Left forelimb (tissue), 1 donor: ENCODE measurements at regions not wholly inside any gene's neighbourhood (a gene's known extent, or its start where the extent isn't known, plus 50 kb on each side); places are given as distances from the start of the nearest gene placed in this dataset.
"Not testable (repeated sequence)": the region's sequence is repeated elsewhere in the genome, so short reads cannot be mapped to it uniquely, and the experiment has no call there.

Experiments used
- DNase-seq: peaks from one replicate; pipeline ENCODE4 v3.0.0-alpha.2; 2018; ENCODE audit warnings: low spot score

GRCh38 chr12:127964717-127965116, 302.3 kb upstream of the TMEM132C start:
- no peak for DNase-seq

- DNase-seq, result no peak
Observed at GRCh38 chr12:127966331-127966730, 300.6 kb upstream of the TMEM132C start.

GRCh38 chr12:127970491-127970890, 296.5 kb upstream of the TMEM132C start:
- DNase-seq, result no peak

GRCh38 chr12:127980585-127980984, 286.4 kb upstream of the TMEM132C start:
- DNase-seq, result no peak

GRCh38 chr12:127981875-127982274, 285.1 kb upstream of the TMEM132C start:
- no peak for DNase-seq

GRCh38 chr12:127983213-127983791, 283.7 kb upstream of the TMEM132C start:
- DNase-seq, result not testable (repeated sequence)

- DNase-seq, result no peak
Observed at GRCh38 chr12:127984386-127985055, 282.4 kb upstream of the TMEM132C start.

GRCh38 chr12:127987199-127987901, 279.6 kb upstream of the TMEM132C start:
- no peak for DNase-seq

GRCh38 chr12:127991485-127991884, 275.5 kb upstream of the TMEM132C start:
- no peak for DNase-seq

GRCh38 chr12:127998988-127999387, 268.0 kb upstream of the TMEM132C start:
- DNase-seq, result no peak

- no peak for DNase-seq
Observed at GRCh38 chr12:128004383-128004938, 262.5 kb upstream of the TMEM132C start.

GRCh38 chr12:128007250-128007649, 259.7 kb upstream of the TMEM132C start:
- DNase-seq, result no peak

- no peak for DNase-seq
Observed at GRCh38 chr12:128008341-128008740, 258.6 kb upstream of the TMEM132C start.

- DNase-seq, result no peak
Observed at GRCh38 chr12:128009108-128009507, 257.9 kb upstream of the TMEM132C start.

- DNase-seq, result no peak
Observed at GRCh38 chr12:128012110-128012509, 254.9 kb upstream of the TMEM132C start.

GRCh38 chr12:128015276-128015675, 251.7 kb upstream of the TMEM132C start:
- DNase-seq, result no peak

- DNase-seq, result no peak
Observed at GRCh38 chr12:128018067-128018466, 248.9 kb upstream of the TMEM132C start.

GRCh38 chr12:128019996-128020544, 246.9 kb upstream of the TMEM132C start:
- no peak for DNase-seq

GRCh38 chr12:128021561-128021960, 245.4 kb upstream of the TMEM132C start:
- DNase-seq, result no peak

GRCh38 chr12:128025589-128026245, 241.3 kb upstream of the TMEM132C start:
- DNase-seq, result no peak

GRCh38 chr12:128026696-128027574, 240.0 kb upstream of the TMEM132C start:
- no peak for DNase-seq
